C4-2B (cell line): ENCODE measurements at regions not wholly inside any gene's neighbourhood (a gene's known extent, or its start where the extent isn't known, plus 50 kb on each side); places are given as distances from the start of the nearest gene placed in this dataset.

ENCODE experiments used
- H3K27ac ChIP-seq: fragments of 450-650 bp; 2 replicates; pipeline ENCODE4 v1.5.1; 2017
- CTCF ChIP-seq: fragments of 450-650 bp; conservative IDR thresholded peaks from 2 replicates; pipeline ENCODE4 v1.5.1; 2017; ENCODE audit warnings: mild to moderate bottlenecking
- ZFX ChIP-seq: fragments of 450-650 bp; IDR thresholded peaks from 2 replicates; pipeline ENCODE4 v1.6.1; 2017

GRCh38 chr22:27207907-27208306 lies 550.5 kb downstream of the MIAT start:
- no peak overlapping the region for H3K27ac ChIP-seq
- TF ChIP-seq ZFX: no peak
- no peak for TF ChIP-seq CTCF

GRCh38 chr22:27210111-27210730 lies 552.8 kb downstream of the MIAT start:
- no peak overlapping the region for H3K27ac ChIP-seq
- TF ChIP-seq ZFX (no peak), CTCF (no peak)

- no peak overlapping the region for H3K27ac ChIP-seq
- no peak for TF ChIP-seq CTCF
- no peak for TF ChIP-seq ZFX
Measured at GRCh38 chr22:27212102-27212501, 554.7 kb downstream of the MIAT start.

- H3K27ac ChIP-seq: no peak overlapping the region
- TF ChIP-seq CTCF (no peak), ZFX (no peak)
Measured at GRCh38 chr22:27212617-27213177, 555.3 kb downstream of the MIAT start.

- no peak overlapping the region for H3K27ac ChIP-seq
- TF ChIP-seq CTCF: no peak
- TF ChIP-seq ZFX: no peak
Measured at GRCh38 chr22:27213294-27213693, 555.9 kb downstream of the MIAT start.

GRCh38 chr22:27213766-27214581 lies 556.6 kb downstream of the MIAT start:
- TF ChIP-seq CTCF: no peak
- no peak for TF ChIP-seq ZFX
- no peak overlapping the region for H3K27ac ChIP-seq

GRCh38 chr22:27214691-27215090 lies 557.3 kb downstream of the MIAT start:
- no peak overlapping the region for H3K27ac ChIP-seq
- no peak for TF ChIP-seq CTCF
- TF ChIP-seq ZFX: no peak
